Lower leg skin (tissue), 4 donors: ENCODE measurements at regions not wholly inside any gene's neighbourhood (a gene's known extent, or its start where the extent isn't known, plus 50 kb on each side); places are given as distances from the start of the nearest gene placed in this dataset.

Source experiments
- DNase-seq, 2 donors: peaks; one replicate each; pipeline ENCODE4 v3.0.0-alpha.2; 2019; ENCODE audit warnings: low spot score in 2 of 2
- H3K4me3 ChIP-seq: fragments of 200-600 bp; sonication (generic); 2 replicates; pipeline ENCODE4 v1.5.1; 2017; ENCODE audit warnings: mild to moderate bottlenecking, low read depth; ENCODE audit not compliant: poor library complexity, severe bottlenecking
- CTCF ChIP-seq, 3 donors: fragments of 450-650 bp; IDR thresholded peaks; one replicate each; pipeline ENCODE4 v1.5.1; 2016; ENCODE audit warnings: antibody characterized with exemption in 3 of 3, mild to moderate bottlenecking in 3 of 3, moderate library complexity in 2 of 3
- POLR2A ChIP-seq, 2 donors: fragments of 450-650 bp; IDR thresholded peaks; one replicate each; pipeline ENCODE4 v1.6.1; 2016 to 2017; ENCODE audit warnings: antibody characterized with exemption in 2 of 2, mild to moderate bottlenecking in 1 of 2, moderate library complexity in 1 of 2
- WGBS, 2 donors: methylation state at CpG; one replicate each; pipeline ENCODE4 v1.1.5; 2018; 5-methylcytosine and 5-hydroxymethylcytosine counted together
- intact Hi-C: fragments of 100-400 bp; cut with DNase I; formaldehyde crosslinking; loops from one replicate; pipeline ENCODE4 v1.15.0; 2023; ENCODE audit warnings: low total_unique reads

DNA sequence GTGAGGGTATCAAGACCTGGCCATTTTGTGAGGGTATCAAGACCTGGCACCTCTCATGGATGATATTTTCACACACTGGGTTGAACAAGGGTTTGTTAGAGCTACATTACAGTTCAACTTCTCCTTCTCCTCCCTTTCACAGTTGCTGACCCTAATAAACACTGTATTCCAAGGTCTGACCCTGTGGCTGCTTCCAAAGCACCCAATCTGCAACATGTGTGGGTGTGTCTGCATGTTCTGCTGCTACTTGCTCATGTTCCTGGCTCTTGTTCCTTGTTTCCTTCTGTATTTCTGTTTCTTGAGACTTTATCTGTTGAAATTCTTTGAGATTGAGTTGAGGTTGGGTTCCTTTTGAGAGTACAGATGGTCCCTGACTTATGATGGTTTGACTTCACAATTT is 162.1 kb upstream of the GMDS start:
- DNase-seq, result no peak
- no peak for TF ChIP-seq CTCF (IDR thresholded peaks at IDR 0.05)
- no peak for TF ChIP-seq POLR2A (IDR thresholded peaks at IDR 0.05)
- H3K4me3 ChIP-seq, result no peak overlapping the region
- intact Hi-C loops, result no loop called here

DNA sequence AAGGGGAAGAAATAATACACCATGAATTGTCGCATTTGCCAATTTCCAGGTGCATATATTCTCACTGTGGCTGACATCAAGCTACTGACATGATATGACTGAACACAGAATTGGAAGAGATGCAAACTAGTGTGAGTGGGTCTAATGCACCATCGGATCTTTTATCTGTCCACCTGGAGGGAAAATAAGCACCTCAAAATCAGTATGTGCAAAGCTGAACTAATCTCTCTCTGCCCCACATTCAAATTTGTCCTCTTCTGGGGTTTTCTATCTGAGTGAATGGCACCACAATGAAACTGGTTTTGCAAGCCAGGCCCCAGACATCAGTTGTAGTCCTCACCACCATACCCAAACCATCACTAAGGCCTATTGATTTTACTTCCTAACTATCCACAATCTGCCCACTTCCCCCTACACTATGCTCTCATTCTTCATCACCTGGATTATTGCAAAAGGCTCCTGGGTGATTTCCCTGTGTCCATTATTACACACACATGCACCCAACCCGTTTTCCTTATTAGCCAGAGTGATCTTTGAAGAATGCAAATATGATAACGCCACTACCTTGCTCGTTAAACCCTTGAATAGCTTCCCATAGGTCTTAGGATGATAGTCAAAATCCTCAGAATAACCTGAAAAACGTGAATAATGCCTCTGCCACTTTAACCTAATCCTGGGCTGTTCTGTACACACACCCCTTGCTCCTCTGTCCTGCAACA is 159.0 kb upstream of the GMDS start:
- 89 to 94% methylated on average over 6 of the region's 6 CpGs for WGBS, 2 donors
- TF ChIP-seq POLR2A (IDR thresholded peaks at IDR 0.05) (no peak), CTCF (IDR thresholded peaks at IDR 0.05) (no peak)
- intact Hi-C loops, result no loop called here
- H3K4me3 ChIP-seq, result no peak overlapping the region
- no peak for DNase-seq

DNA sequence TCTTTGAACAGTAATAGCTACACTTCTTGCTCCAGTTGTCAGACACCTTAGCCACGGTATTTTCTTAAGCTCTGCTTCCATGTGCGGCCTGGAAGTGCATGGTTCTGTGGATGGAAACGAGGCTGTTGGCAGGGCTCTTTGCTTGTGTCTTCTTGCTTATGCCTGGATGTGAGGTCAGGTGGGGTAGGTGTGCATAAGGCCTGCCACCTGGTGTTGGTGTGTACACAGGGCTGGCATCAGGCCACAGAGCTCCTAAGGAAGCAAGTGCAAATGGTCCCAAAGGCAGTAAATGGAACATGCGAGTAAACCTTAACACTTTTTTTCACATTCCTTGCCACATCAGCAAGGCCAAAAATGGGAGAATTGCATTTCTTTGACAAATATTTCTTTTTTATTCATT is 158.1 kb upstream of the GMDS start:
- 86 to 94% methylated on average over 4 of the region's 4 CpGs for WGBS, 2 donors
- intact Hi-C loops, result no loop called here
- no peak for TF ChIP-seq CTCF (IDR thresholded peaks at IDR 0.05)
- TF ChIP-seq POLR2A (IDR thresholded peaks at IDR 0.05), result no peak
- DNase-seq, result no peak
- H3K4me3 ChIP-seq, result no peak overlapping the region

- DNase-seq, result no peak
- 46 to 63% methylated on average over 15 of the region's 15 CpGs for WGBS, 2 donors
- intact Hi-C loops, result no loop called here
- TF ChIP-seq POLR2A (IDR thresholded peaks at IDR 0.05) (no peak), CTCF (IDR thresholded peaks at IDR 0.05) (no peak)
- no peak overlapping the region for H3K4me3 ChIP-seq
Measured at GRCh38 chr6:2396846-2397630, 151.6 kb upstream of the GMDS start.

DNA sequence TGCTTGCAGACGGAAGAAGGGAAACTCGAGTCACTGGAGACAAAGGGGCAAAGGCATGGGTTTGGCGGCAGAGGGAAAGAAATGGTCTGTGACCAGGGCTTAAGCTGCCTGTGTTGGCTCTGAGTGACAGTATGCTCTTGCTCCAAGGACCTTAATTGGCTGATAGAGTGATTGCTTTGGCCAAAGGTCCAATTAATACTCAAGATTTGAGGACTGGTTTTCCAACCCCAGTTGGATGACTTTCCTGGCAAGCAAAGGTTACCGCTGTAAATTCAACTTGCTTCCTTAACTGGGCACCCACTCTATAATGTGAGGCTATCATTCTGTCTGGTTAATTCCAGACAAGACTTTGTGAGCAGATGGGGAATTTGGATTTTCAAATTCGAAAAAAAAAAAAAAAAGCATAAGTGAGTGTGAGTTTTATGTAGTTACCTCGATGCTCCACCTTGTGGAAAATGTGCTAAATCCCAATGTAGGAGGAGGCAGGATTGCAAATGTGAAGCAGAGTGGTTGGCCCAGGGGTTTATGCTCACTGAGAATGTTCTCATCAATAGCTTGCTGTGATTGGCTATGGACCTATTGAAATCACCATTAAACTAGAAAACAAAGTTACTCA is 150.7 kb upstream of the GMDS start:
- TF ChIP-seq CTCF (IDR thresholded peaks at IDR 0.05), result no peak
- TF ChIP-seq POLR2A (IDR thresholded peaks at IDR 0.05), result no peak
- intact Hi-C loops, result no loop called here
- no peak overlapping the region for H3K4me3 ChIP-seq
- no peak for DNase-seq
- 73 to 79% methylated on average over 6 of the region's 6 CpGs for WGBS, 2 donors
